ENCODE measurements at regions not wholly inside any gene's neighbourhood (a gene's known extent, or its start where the extent isn't known, plus 50 kb on each side); places are given as distances from the start of the nearest gene placed in this dataset.

GRCh38 chr10:52658112-52658511, 114.5 kb downstream of the MBL2 start:
- no peaks in the 10 kb centered on the region for H3K9me3 ChIP-seq (ENCODE audit: low read length)
- H3K9ac ChIP-seq (ENCODE audit: low read length) = no peak overlapping the region
- TF ChIP-seq CTCF (IDR thresholded peaks at IDR 0.05; ENCODE audit: poor library complexity, severe bottlenecking) (no peak), EZH2 (IDR thresholded peaks at IDR 0.05; ENCODE audit: borderline replicate concordance, insufficient read depth, low read length, poor library complexity, severe bottlenecking) (no peak), TAF1 (IDR thresholded peaks at IDR 0.05; ENCODE audit: low read depth) (no peak), EP300 (conservative IDR thresholded peaks at IDR 0.05; ENCODE audit: poor library complexity, severe bottlenecking) (no peak)
- no peak overlapping the region for H2AFZ ChIP-seq (ENCODE audit: low read depth, low read length)
- no peaks in the 10 kb centered on the region for H3F3A ChIP-seq (ENCODE audit: insufficient read depth, low read length, poor library complexity, severe bottlenecking)
- no peak overlapping the region for H3K27ac ChIP-seq (ENCODE audit: low read length)
- no peaks in the 10 kb centered on the region for H3K79me2 ChIP-seq (replicated peaks; ENCODE audit: insufficient read depth, low read length)
- no peaks in the 10 kb centered on the region for H3K36me3 ChIP-seq (ENCODE audit: insufficient read depth, low read length)
- no peak overlapping the region for H3K4me2 ChIP-seq (ENCODE audit: low read length)
- H3K4me3 ChIP-seq (ENCODE audit: low read length) = no peak overlapping the region
- H3K27me3 ChIP-seq (ENCODE audit: insufficient read depth, low read depth, low read length) = no peaks in the 10 kb centered on the region
- no peaks in the 10 kb centered on the region for H3K9me2 ChIP-seq (ENCODE audit: insufficient read depth, low read length)
- H4K20me1 ChIP-seq (ENCODE audit: insufficient read depth) = no peaks in the 10 kb centered on the region

- H3K4me3 ChIP-seq (ENCODE audit: low read length) = no peak overlapping the region
- TF ChIP-seq RAD21 (conservative IDR thresholded peaks at IDR 0.05) = no peak
- no peak for TF ChIP-seq TAF1 (IDR thresholded peaks at IDR 0.05; ENCODE audit: low read depth)
- TF ChIP-seq SMC3 (conservative IDR thresholded peaks at IDR 0.05; ENCODE audit: poor library complexity) = no peak
- no peak for TF ChIP-seq REST (IDR thresholded peaks at IDR 0.05; ENCODE audit: borderline replicate concordance)
- H3K4me2 ChIP-seq (ENCODE audit: low read length) = no peak overlapping the region
- H3K27me3 ChIP-seq (ENCODE audit: insufficient read depth, low read depth, low read length) = no peaks in the 10 kb centered on the region
- no peak overlapping the region for H3K27ac ChIP-seq (ENCODE audit: low read length)
- no peaks in the 10 kb centered on the region for H3K79me2 ChIP-seq (replicated peaks; ENCODE audit: insufficient read depth, low read length)
- H4K20me1 ChIP-seq (ENCODE audit: insufficient read depth) = no peaks in the 10 kb centered on the region
- H3K9ac ChIP-seq (ENCODE audit: low read length) = no peak overlapping the region
- H3K9me3 ChIP-seq (ENCODE audit: low read length) = no peaks in the 10 kb centered on the region
- no peaks in the 10 kb centered on the region for H3K36me3 ChIP-seq (ENCODE audit: insufficient read depth, low read length)
- no peaks in the 10 kb centered on the region for H3F3A ChIP-seq (ENCODE audit: insufficient read depth, low read length, poor library complexity, severe bottlenecking)
- H2AFZ ChIP-seq (ENCODE audit: low read depth, low read length) = no peak overlapping the region
- no peaks in the 10 kb centered on the region for H3K9me2 ChIP-seq (ENCODE audit: insufficient read depth, low read length)
Measured at GRCh38 chr10:52659085-52659484, 113.5 kb downstream of the MBL2 start.

- Histone ChIP-seq H3K9ac (ENCODE audit: low read length) (no peak overlapping the region), H3K27ac (ENCODE audit: low read length) (no peak overlapping the region), H3K36me3 (ENCODE audit: insufficient read depth, low read length) (no peaks in the 10 kb centered on the region), H3K9me3 (ENCODE audit: low read length) (no peaks in the 10 kb centered on the region), H3K4me2 (ENCODE audit: low read length) (no peak overlapping the region), H4K20me1 (ENCODE audit: insufficient read depth) (no peaks in the 10 kb centered on the region), H3K4me3 (ENCODE audit: low read length) (no peak overlapping the region), H3K79me2 (replicated peaks; ENCODE audit: insufficient read depth, low read length) (no peaks in the 10 kb centered on the region), H3K27me3 (ENCODE audit: insufficient read depth, low read depth, low read length) (no peaks in the 10 kb centered on the region), H3F3A (ENCODE audit: insufficient read depth, low read length, poor library complexity, severe bottlenecking) (no peaks in the 10 kb centered on the region), H3K9me2 (ENCODE audit: insufficient read depth, low read length) (no peaks in the 10 kb centered on the region), H2AFZ (ENCODE audit: low read depth, low read length) (no peak overlapping the region)
- no peak for TF ChIP-seq SMC3 (conservative IDR thresholded peaks at IDR 0.05; ENCODE audit: poor library complexity)
- TF ChIP-seq POLR2AphosphoS5 (IDR thresholded peaks at IDR 0.05) = no peak
- TF ChIP-seq MXI1 (conservative IDR thresholded peaks at IDR 0.05; ENCODE audit: poor library complexity, severe bottlenecking) = no peak
- TF ChIP-seq TAF1 (IDR thresholded peaks at IDR 0.05; ENCODE audit: low read depth) = no peak
- TF ChIP-seq EP300 (conservative IDR thresholded peaks at IDR 0.05; ENCODE audit: poor library complexity, severe bottlenecking) = no peak
- no peak for TF ChIP-seq REST (IDR thresholded peaks at IDR 0.05; ENCODE audit: borderline replicate concordance)
- TF ChIP-seq CTCF (IDR thresholded peaks at IDR 0.05; ENCODE audit: poor library complexity, severe bottlenecking) = no peak
- TF ChIP-seq EZH2 (IDR thresholded peaks at IDR 0.05; ENCODE audit: borderline replicate concordance, insufficient read depth, low read length, poor library complexity, severe bottlenecking) = no peak
- TF ChIP-seq RAD21 (conservative IDR thresholded peaks at IDR 0.05) = no peak
Measured at GRCh38 chr10:52662256-52662655, 110.3 kb downstream of the MBL2 start.

All from neural cell (in vitro differentiated cells).